Bone marrow (tissue), 2 donors: ENCODE measurements at regions not wholly inside any gene's neighbourhood (a gene's known extent, or its start where the extent isn't known, plus 50 kb on each side); places are given as distances from the start of the nearest gene placed in this dataset.
"Not testable (repeated sequence)": the region's sequence is repeated elsewhere in the genome, so short reads cannot be mapped to it uniquely, and the experiment has no call there.

ENCODE experiments used
- DNase-seq, 2 donors: peaks; one replicate each; lab custom pipeline; 2025; lab: John Stamatoyannopoulos, UW

GRCh38 chr3:162640208-162640607 lies 1143.6 kb downstream of the OTOL1 start:
- DNase-seq: not testable (repeated sequence)

- DNase-seq: no peak
Observed at GRCh38 chr3:162641317-162641716, 1144.7 kb downstream of the OTOL1 start.

GRCh38 chr3:162641907-162642306 lies 1145.3 kb downstream of the OTOL1 start:
- no peak for DNase-seq

GRCh38 chr3:162643245-162643644 lies 1146.6 kb downstream of the OTOL1 start:
- no peak for DNase-seq

- no peak for DNase-seq
Observed at GRCh38 chr3:162647321-162647720, 1150.7 kb downstream of the OTOL1 start.

- no peak for DNase-seq
Observed at GRCh38 chr3:162658003-162658402, 1161.4 kb downstream of the OTOL1 start.

- no peak for DNase-seq
Observed at GRCh38 chr3:162665684-162666391, 1169.2 kb downstream of the OTOL1 start.

- DNase-seq: no peak
Observed at GRCh38 chr3:162666835-162667234, 1170.2 kb downstream of the OTOL1 start.

GRCh38 chr3:162670181-162670580 lies 1173.6 kb downstream of the OTOL1 start:
- no peak for DNase-seq

GRCh38 chr3:162677475-162677874 lies 1180.9 kb downstream of the OTOL1 start:
- DNase-seq: no peak

GRCh38 chr3:162678941-162679340 lies 1182.3 kb downstream of the OTOL1 start:
- DNase-seq: no peak

- no peak for DNase-seq
Observed at GRCh38 chr3:162684260-162684659, 1187.7 kb downstream of the OTOL1 start.

- no peak for DNase-seq
Observed at GRCh38 chr3:162699291-162699690, 1202.7 kb downstream of the OTOL1 start.

GRCh38 chr3:162701211-162701610 lies 1204.6 kb downstream of the OTOL1 start:
- no peak for DNase-seq

GRCh38 chr3:162702768-162703385 lies 1206.3 kb downstream of the OTOL1 start:
- no peak for DNase-seq

GRCh38 chr3:162704238-162704637 lies 1207.6 kb downstream of the OTOL1 start:
- DNase-seq: no peak

- no peak for DNase-seq
Observed at GRCh38 chr3:162704799-162705385, 1208.3 kb downstream of the OTOL1 start.

GRCh38 chr3:162708394-162708793 lies 1211.8 kb downstream of the OTOL1 start:
- DNase-seq: not testable (repeated sequence)

GRCh38 chr3:162708942-162709706 lies 1212.5 kb downstream of the OTOL1 start:
- DNase-seq: not testable (repeated sequence)

- DNase-seq: no peak
Observed at GRCh38 chr3:162710332-162711112, 1213.9 kb downstream of the OTOL1 start.

- DNase-seq: not testable (repeated sequence)
Observed at GRCh38 chr3:162717074-162717473, 1220.5 kb downstream of the OTOL1 start.

GRCh38 chr3:162718697-162719096 lies 1222.1 kb downstream of the OTOL1 start:
- no peak for DNase-seq
